ENCODE measurements at regions not wholly inside any gene's neighbourhood (a gene's known extent, or its start where the extent isn't known, plus 50 kb on each side); places are given as distances from the start of the nearest gene placed in this dataset.

DNA sequence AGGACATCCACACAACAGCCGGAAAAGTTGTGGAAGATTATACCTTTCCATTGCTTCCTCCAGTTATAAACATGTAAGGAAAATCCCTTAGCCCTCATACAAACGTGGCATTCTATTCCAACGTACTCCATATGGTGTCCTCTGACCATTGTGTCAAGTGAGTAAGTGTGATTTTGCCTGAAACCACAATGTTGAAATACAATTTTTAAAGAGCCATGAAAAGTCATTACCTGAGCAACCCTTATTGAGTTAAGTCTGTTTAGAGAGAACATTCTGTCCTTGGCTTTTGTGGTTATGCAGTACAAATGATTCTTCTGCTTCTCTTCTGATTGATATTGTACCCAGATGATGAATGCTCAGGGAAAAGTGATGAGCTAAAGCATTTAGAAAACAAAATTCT, 530.1 kb downstream of the HAO1 start:
- DNase-seq (ENCODE audit: low spot score): no peak

DNA sequence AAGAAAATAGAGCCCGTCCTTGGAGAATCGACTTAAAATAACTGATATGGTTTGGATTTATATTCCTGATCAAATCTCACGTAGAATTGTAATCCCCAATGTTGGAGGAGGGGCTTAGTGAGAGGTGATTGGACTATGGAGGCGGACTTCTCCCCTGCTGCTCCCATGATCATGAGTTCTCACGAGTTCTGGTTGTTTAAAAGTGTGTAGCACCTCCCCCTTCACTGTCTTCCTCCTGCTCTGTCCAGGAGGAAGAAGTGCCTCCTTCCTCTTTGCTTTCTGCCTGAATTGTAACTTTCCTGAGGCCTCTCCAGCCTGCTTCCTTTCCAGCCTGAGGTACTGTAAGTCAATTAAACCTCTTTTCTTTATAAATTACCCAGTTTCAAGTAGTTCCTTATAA, 529.2 kb downstream of the HAO1 start:
- DNase-seq (ENCODE audit: low spot score): no peak

GRCh38 chr20:7415427-7415826, 524.8 kb downstream of the HAO1 start:
- no peak for DNase-seq (ENCODE audit: low spot score)

- no peak for DNase-seq (ENCODE audit: low spot score)
Measured at GRCh38 chr20:7416382-7416781, 523.9 kb downstream of the HAO1 start.

DNA sequence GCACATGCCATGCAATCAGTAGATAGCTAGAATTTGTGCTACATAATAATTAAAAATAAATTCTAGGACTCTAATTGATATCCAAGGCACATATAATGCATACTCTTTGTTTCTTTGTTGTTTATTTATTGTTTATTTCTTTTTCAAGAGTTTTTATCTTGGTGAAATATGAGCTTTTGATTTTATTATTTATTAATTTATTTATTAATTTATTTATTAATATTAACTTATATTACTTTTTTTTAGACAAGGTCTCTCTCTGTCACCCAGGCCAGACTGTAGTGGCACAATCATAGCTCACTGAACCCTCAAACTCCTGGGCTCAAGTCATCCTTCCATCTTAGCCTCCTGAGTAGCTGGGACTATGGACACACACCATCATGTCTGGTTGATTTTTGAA, 519.9 kb downstream of the HAO1 start:
- no peak for DNase-seq (ENCODE audit: low spot score)

GRCh38 chr20:7426890-7427496, 513.3 kb downstream of the HAO1 start:
- DNase-seq (ENCODE audit: low spot score): no peak

GRCh38 chr20:7428946-7429345, 511.3 kb downstream of the HAO1 start:
- no peak for DNase-seq (ENCODE audit: low spot score)

DNA sequence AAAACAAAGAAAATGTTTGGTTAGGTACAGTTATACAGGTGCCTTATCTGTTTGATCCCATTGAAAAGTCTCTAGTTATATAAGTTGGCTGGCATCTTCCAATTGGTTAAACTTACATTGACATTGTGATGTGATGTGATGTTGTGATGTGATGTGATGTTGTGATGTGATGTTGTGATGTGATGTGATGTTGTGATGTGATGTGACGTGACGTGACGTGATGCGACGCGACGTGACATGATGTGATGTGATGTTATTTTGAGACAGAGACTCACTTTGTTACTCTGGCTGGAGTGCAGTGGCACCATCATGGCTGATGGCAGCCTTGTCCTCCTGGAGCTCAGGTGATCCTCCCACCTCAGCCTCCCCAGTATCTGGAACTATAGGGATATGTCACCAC, 507.6 kb downstream of the HAO1 start:
- DNase-seq (ENCODE audit: low spot score): no peak

- DNase-seq (ENCODE audit: low spot score): no peak
Measured at GRCh38 chr20:7437311-7437710, 502.9 kb downstream of the HAO1 start.

DNA sequence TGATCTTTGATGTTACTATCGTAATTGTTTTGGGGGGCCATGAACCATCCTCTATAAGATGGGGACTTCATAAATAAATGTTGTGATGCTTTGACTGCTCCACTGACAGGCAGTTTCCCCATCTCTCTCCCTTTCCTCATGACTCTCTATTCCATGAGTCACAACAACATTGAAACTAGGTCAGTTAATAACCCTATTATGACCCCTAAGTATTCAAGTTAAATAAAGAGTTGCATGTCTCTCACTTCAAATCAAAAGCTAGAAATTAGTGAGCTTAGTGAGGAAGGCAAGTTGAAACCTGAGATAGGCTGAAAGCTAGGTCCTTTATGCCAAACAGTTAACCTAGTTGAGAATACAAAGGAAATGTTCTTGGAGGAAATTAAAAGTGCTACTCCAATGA, 491.0 kb downstream of the HAO1 start:
- no peak for DNase-seq (ENCODE audit: low spot score)

- DNase-seq (ENCODE audit: low spot score): no peak
Measured at GRCh38 chr20:7452890-7453289, 487.4 kb downstream of the HAO1 start.

GRCh38 chr20:7454047-7454446, 486.2 kb downstream of the HAO1 start:
- no peak for DNase-seq (ENCODE audit: low spot score)

GRCh38 chr20:7458459-7458858, 481.8 kb downstream of the HAO1 start:
- DNase-seq (ENCODE audit: low spot score): no peak

GRCh38 chr20:7459083-7459482, 481.2 kb downstream of the HAO1 start:
- DNase-seq (ENCODE audit: low spot score): peak; percentile 22

DNA sequence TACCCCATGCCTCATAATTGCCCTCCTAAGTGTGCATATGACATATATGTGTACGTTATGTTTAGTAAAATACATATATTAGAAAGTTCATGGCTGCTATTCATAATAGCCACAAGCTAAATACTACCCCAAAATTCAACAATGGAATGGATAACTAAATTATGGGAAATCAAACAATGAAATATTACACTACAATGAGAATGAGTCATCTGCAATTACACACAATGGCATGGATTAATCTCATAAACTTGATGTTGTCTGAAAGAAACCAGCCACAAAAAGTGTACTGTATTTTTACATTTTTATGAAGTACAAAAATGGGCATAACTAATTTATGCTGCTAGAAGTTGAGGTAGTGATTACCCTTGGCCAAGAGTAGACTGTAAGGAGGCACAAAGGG, 477.0 kb downstream of the HAO1 start:
- DNase-seq (ENCODE audit: low spot score): no peak

- DNase-seq (ENCODE audit: low spot score): peak; percentile 4
Measured at GRCh38 chr20:7470912-7471311, 469.3 kb downstream of the HAO1 start.

DNA sequence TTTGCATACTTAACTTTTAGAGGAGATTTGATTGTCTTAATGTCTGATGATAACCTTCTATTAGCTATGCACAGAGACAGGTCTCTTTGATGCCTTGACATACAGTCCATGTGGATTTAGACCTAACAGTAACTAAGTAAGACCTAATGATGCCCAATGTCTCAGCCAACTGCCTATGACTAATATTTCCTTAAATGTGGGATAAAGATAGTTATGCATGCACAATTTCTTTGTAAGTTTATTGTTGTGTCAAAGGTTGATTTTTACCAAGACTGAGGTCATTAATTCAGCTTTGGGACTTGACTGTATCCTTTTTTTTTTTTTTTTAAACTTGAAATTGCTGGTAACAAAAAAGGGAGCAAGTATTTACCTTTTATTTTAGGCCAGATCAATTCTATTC, 450.0 kb downstream of the HAO1 start:
- DNase-seq (ENCODE audit: low spot score): no peak

GRCh38 chr20:7492257-7492656, 448.0 kb downstream of the HAO1 start:
- no peak for DNase-seq (ENCODE audit: low spot score)

DNA sequence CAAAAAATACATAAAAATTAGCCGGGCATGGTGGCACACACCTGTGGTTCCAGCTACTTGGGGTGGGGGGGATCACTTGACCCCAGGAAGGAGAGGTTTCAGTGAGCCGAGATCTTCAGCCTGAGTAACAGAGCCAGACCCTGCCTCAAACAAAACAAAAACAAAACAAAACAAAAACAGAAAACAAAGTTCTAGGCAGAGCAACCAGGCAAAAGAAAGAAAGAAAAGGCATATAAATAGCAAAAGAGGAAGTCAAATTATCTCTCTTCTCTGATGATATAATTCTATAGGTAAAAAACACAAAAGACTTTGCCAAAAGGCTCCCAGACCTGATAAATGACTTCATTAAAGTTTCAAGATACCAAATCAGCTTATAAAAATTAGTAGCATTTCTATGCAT, 446.9 kb downstream of the HAO1 start:
- no peak for DNase-seq (ENCODE audit: low spot score)

DNA sequence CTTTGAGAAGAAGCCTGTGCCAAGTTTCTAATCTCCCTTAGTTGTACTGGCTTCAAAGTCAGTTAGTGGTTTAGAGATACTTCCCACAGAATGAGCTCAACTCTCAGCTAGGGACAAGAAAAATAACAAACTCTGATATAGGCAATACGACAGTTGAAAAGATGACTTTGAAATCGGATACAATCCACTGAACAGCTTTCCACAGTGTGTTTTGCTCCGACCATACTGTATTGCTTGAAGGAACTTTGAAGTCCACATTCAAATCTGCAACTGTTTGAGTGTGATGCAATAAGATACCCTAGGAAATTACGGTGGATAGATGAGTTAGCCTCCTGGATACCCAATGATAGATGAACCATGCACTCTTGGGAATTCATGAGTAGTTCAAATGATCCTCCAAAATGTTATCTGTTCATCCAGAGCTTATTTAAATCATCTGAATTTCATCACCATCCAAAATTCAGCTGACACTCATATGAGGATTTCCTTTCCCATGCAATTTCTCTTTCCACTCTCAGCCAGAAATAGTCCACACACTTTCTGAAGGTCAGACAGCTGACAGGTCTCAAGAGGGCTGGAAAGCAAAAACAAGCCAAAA, 443.8 kb downstream of the HAO1 start:
- DNase-seq (ENCODE audit: low spot score): no peak

GRCh38 chr20:7497985-7498384, 442.3 kb downstream of the HAO1 start:
- DNase-seq (ENCODE audit: low spot score): peak; percentile 29

GRCh38 chr20:7499201-7499600, 441.1 kb downstream of the HAO1 start:
- no peak for DNase-seq (ENCODE audit: low spot score)

GRCh38 chr20:7500231-7500663, 440.0 kb downstream of the HAO1 start:
- DNase-seq (ENCODE audit: low spot score): no peak

DNA sequence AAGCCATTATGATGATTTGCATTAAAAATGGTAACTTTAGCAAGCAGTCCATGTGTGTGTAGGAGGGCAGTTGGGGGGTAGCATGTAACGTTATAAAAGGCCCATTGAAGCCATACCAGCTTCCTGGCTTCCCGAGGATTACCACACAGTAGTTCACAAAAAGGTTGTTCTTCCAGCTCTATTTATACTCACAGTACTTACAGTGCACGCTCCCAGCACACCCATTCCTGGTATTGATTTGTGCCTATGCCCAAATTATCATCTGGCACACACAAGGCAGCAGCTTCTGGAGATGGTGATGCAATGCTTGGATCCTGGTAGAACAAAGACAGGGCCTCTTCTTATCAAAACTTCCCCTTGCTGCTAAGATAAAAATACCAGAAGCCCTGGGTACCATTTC, 436.8 kb downstream of the HAO1 start:
- no peak for DNase-seq (ENCODE audit: low spot score)

Measured in H4 (cell line).